Cardiac muscle cell (in vitro differentiated cells and primary cell): ENCODE measurements at regions not wholly inside any gene's neighbourhood (a gene's known extent, or its start where the extent isn't known, plus 50 kb on each side); places are given as distances from the start of the nearest gene placed in this dataset.
"Not testable (repeated sequence)": the region's sequence is repeated elsewhere in the genome, so short reads cannot be mapped to it uniquely, and the experiment has no call there.

Experiments
- DNase-seq, 2 donors: peaks; one replicate each; pipeline versions ENCODE4 v3.0.0 to v3.0.0-alpha.2; 2010 to 2017; ENCODE audit warnings: low read depth in 1 of 2, low spot score in 1 of 2
- H3K27ac ChIP-seq: fragments of 200-600 bp; sonication (generic); 2 replicates; pipeline ENCODE4 v1.5.1; 2016
- H3K27me3 ChIP-seq: fragments of 200-600 bp; sonication (generic); 2 replicates; pipeline ENCODE4 v1.6.0; 2016; ENCODE audit warnings: control low read depth
- H3K36me3 ChIP-seq: fragments of 200-600 bp; sonication (generic); 2 replicates; pipeline ENCODE4 v1.5.1; 2016; ENCODE audit warnings: control low read depth
- H3K4me1 ChIP-seq: fragments of 200-600 bp; sonication (generic); 2 replicates; pipeline ENCODE4 v1.8.1; 2017; ENCODE audit warnings: low read depth, mild to moderate bottlenecking, mixed run types
- H3K4me3 ChIP-seq: fragments of 200-600 bp; sonication (generic); 2 replicates; pipeline ENCODE4 v1.5.1; 2016; ENCODE audit warnings: mild to moderate bottlenecking
- H3K9me3 ChIP-seq: fragments of 200-600 bp; sonication (generic); 2 replicates; pipeline ENCODE4 v1.5.1; 2017; ENCODE audit warnings: low read depth, mild to moderate bottlenecking, control low read depth
- CTCF ChIP-seq: IDR thresholded peaks from 2 replicates; pipeline ENCODE4 v1.5.1; 2012; ENCODE audit warnings: low read depth, mild to moderate bottlenecking, low read length

GRCh38 chr7:125926621-125927020 is 997.0 kb upstream of the POT1 start:
- no peak for DNase-seq
- no peak overlapping the region for H3K4me3 ChIP-seq
- no peak for TF ChIP-seq CTCF

GRCh38 chr7:125924037-125924436 is 994.4 kb upstream of the POT1 start:
- Histone ChIP-seq H3K36me3 (no peaks in the 10 kb centered on the region), H3K27me3 (no peaks in the 10 kb centered on the region), H3K9me3 (no peaks in the 10 kb centered on the region), H3K27ac (no peak overlapping the region), H3K4me3 (no peak overlapping the region), H3K4me1 (no peaks in the 10 kb centered on the region)
- DNase-seq: no peak
- no peak for TF ChIP-seq CTCF

More at GRCh38 chr7:125926621-125927020, 997.0 kb upstream of the POT1 start:
- no peaks in the 10 kb centered on the region for H3K4me1 ChIP-seq
- H3K27me3 ChIP-seq: no peaks in the 10 kb centered on the region
- H3K27ac ChIP-seq: no peak overlapping the region
- no peaks in the 10 kb centered on the region for H3K36me3 ChIP-seq
- H3K9me3 ChIP-seq: no peaks in the 10 kb centered on the region

GRCh38 chr7:125915381-125915948 is 985.8 kb upstream of the POT1 start:
- H3K9me3 ChIP-seq, H3K27me3 ChIP-seq, H3K4me1 ChIP-seq, H3K4me3 ChIP-seq, DNase-seq, H3K36me3 ChIP-seq, H3K27ac ChIP-seq: not testable (repeated sequence)

GRCh38 chr7:125908711-125909110 is 979.1 kb upstream of the POT1 start:
- TF ChIP-seq CTCF: no peak
- Histone ChIP-seq H3K4me1 (no peaks in the 10 kb centered on the region), H3K27ac (no peak overlapping the region), H3K9me3 (no peaks in the 10 kb centered on the region), H3K4me3 (no peak overlapping the region), H3K27me3 (no peaks in the 10 kb centered on the region), H3K36me3 (no peaks in the 10 kb centered on the region)
- no peak for DNase-seq

- DNase-seq: no peak
- Histone ChIP-seq H3K4me1 (no peaks in the 10 kb centered on the region), H3K36me3 (no peaks in the 10 kb centered on the region), H3K27ac (no peak overlapping the region), H3K4me3 (no peak overlapping the region), H3K9me3 (no peaks in the 10 kb centered on the region), H3K27me3 (no peaks in the 10 kb centered on the region)
- TF ChIP-seq CTCF: no peak
Measured at GRCh38 chr7:125899577-125899976, 970.0 kb upstream of the POT1 start.

GRCh38 chr7:125892434-125892833 is 962.8 kb upstream of the POT1 start:
- H3K36me3 ChIP-seq: no peaks in the 10 kb centered on the region
- TF ChIP-seq CTCF: no peak
- H3K27ac ChIP-seq: no peak overlapping the region
- no peaks in the 10 kb centered on the region for H3K9me3 ChIP-seq
- H3K4me3 ChIP-seq: no peak overlapping the region
- DNase-seq: no peak
- no peaks in the 10 kb centered on the region for H3K27me3 ChIP-seq
- no peaks in the 10 kb centered on the region for H3K4me1 ChIP-seq
